Calu3 (cell line): ENCODE measurements at regions not wholly inside any gene's neighbourhood (a gene's known extent, or its start where the extent isn't known, plus 50 kb on each side); places are given as distances from the start of the nearest gene placed in this dataset.

Experiments
- BruUV-seq: library from RNA; stranded (reverse); fragments of 400-500 nt; replicated peaks from 2 replicates; lab custom pipeline; 2021; lab: Mats Ljungman, UMichigan
- CTCF ChIA-PET: fragments of 300-600 bp; sonication (Branson Sonifier 250); formaldehyde crosslinking; loops from one replicate; lab custom pipeline; 2022; ENCODE audit warnings: antibody characterized with exemption; lab: Charles Lee
- DNase-seq: peaks from one replicate; pipeline ENCODE4 v3.0.0; 2022
- H3K27ac Mint-ChIP-seq: one replicate; pipeline ENCODE4 v1.8.0; 2022; ENCODE audit warnings: mixed read lengths; ENCODE audit not compliant: unreplicated experiment
- H3K27me3 Mint-ChIP-seq: one replicate; pipeline ENCODE4 v1.8.0; 2022; ENCODE audit warnings: mixed read lengths; ENCODE audit not compliant: unreplicated experiment
- H3K36me3 Mint-ChIP-seq: one replicate; pipeline ENCODE4 v1.8.0; 2022; ENCODE audit warnings: mild to moderate bottlenecking, moderate library complexity, mixed read lengths; ENCODE audit not compliant: insufficient read depth, unreplicated experiment
- H3K4me1 Mint-ChIP-seq: one replicate; pipeline ENCODE4 v1.8.0; 2022; ENCODE audit warnings: mild to moderate bottlenecking, low read depth, mixed read lengths; ENCODE audit not compliant: unreplicated experiment
- H3K4me3 Mint-ChIP-seq: one replicate; pipeline ENCODE4 v1.8.0; 2022; ENCODE audit warnings: mild to moderate bottlenecking, low read depth, moderate library complexity, mixed read lengths; ENCODE audit not compliant: unreplicated experiment
- H3K9me3 Mint-ChIP-seq: one replicate; pipeline ENCODE4 v1.8.0; 2022; ENCODE audit warnings: low read depth, mixed read lengths; ENCODE audit not compliant: unreplicated experiment
- CTCF ChIP-seq: fragments of 200-600 bp; IDR thresholded peaks from one replicate; pipeline ENCODE4 v1.8.0; 2022; ENCODE audit warnings: antibody characterized with exemption; ENCODE audit not compliant: unreplicated experiment
- intact Hi-C: fragments of 100-400 bp; cut with micrococcal nuclease; formaldehyde crosslinking; loops from one replicate; pipeline ENCODE4 v1.10.0; 2022; ENCODE audit not compliant: unreplicated experiment

GRCh38 chr22:23503142-23503541 is 76.9 kb downstream of the IGLL1 start:
- no peak overlapping the region for H3K4me3 Mint-ChIP-seq
- intact Hi-C loops = no loop called here
- no peaks in the 10 kb centered on the region for H3K36me3 Mint-ChIP-seq
- H3K27me3 Mint-ChIP-seq = peaks cover 20% of the 10 kb centered on the region
- no peaks in the 10 kb centered on the region for H3K4me1 Mint-ChIP-seq
- DNase-seq = no peak
- CTCF ChIA-PET = no interaction called here
- H3K27ac Mint-ChIP-seq = no peak overlapping the region
- no peak for TF ChIP-seq CTCF
- H3K9me3 Mint-ChIP-seq = no peaks in the 10 kb centered on the region
- BruUV-seq = no TSS peak

- CTCF ChIA-PET = no interaction called here
- no peak overlapping the region for H3K27ac Mint-ChIP-seq
- no TSS peak for BruUV-seq
- H3K4me1 Mint-ChIP-seq = no peaks in the 10 kb centered on the region
- TF ChIP-seq CTCF = no peak
- H3K27me3 Mint-ChIP-seq = peaks cover 20% of the 10 kb centered on the region
- no peak for DNase-seq
- H3K36me3 Mint-ChIP-seq = no peaks in the 10 kb centered on the region
- intact Hi-C loops = no loop called here
- no peaks in the 10 kb centered on the region for H3K9me3 Mint-ChIP-seq
- H3K4me3 Mint-ChIP-seq = no peak overlapping the region
Observed at GRCh38 chr22:23501708-23502107, 78.4 kb downstream of the IGLL1 start.

GRCh38 chr22:23501261-23501619 is 78.8 kb downstream of the IGLL1 start:
- H3K4me1 Mint-ChIP-seq = no peaks in the 10 kb centered on the region
- no peak overlapping the region for H3K27ac Mint-ChIP-seq
- CTCF ChIA-PET = no interaction called here
- no TSS peak for BruUV-seq
- no peaks in the 10 kb centered on the region for H3K9me3 Mint-ChIP-seq
- no peak overlapping the region for H3K4me3 Mint-ChIP-seq
- intact Hi-C loops = no loop called here
- TF ChIP-seq CTCF = no peak
- H3K27me3 Mint-ChIP-seq = peaks cover 20% of the 10 kb centered on the region
- no peak for DNase-seq
- H3K36me3 Mint-ChIP-seq = no peaks in the 10 kb centered on the region

DNA sequence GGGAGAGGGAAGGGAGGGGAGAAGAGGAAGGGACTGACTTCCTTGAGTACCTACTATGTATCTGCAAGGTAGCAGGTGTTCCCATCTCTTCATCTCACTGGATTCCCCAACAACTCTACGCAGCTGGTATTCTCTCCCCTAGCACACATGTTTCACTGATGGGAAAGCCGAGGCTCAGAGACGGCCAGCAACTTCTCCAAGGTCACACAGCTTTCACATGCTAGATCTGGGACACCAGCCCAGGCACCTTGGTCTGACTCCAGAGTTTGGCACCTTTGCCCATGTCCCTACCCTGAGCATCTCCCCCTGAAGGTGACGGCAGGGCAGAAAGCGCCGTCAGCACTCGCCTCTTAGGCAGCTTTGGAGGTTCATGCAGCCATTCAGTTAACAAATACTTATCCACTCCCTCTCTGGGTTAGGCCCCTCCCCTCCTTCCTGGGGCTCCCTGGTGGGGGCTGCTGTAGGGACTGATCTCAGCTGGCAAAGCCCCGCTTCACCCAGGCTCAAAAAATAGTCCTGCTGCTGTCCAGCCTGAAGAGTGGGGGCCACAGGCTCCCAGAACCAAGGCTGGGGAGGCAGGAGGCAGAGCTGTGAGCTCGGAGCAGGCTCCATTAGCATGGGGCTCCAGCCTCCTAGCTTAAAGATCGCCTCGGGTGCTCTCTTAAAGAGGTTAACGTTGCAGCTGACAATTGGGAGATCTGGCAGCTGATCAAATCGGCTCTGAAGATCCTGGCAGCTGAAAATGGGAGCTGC is 79.4 kb downstream of the IGLL1 start:
- Mint-ChIP-seq H3K27ac (no peak overlapping the region), H3K36me3 (no peaks in the 10 kb centered on the region), H3K9me3 (no peaks in the 10 kb centered on the region), H3K4me3 (no peak overlapping the region), H3K4me1 (no peaks in the 10 kb centered on the region), H3K27me3 (peaks cover 20% of the 10 kb centered on the region)
- DNase-seq = no peak
- CTCF ChIA-PET = no interaction called here
- BruUV-seq = no TSS peak
- intact Hi-C loops = no loop called here
- no peak for TF ChIP-seq CTCF
